DND-41 (cell line): ENCODE measurements at regions not wholly inside any gene's neighbourhood (a gene's known extent, or its start where the extent isn't known, plus 50 kb on each side); places are given as distances from the start of the nearest gene placed in this dataset.

Experiments
- ATAC-seq: fragments of 200-7000 bp; cut with Tn5 transposase; 3 replicates; pipeline ENCODE4 v1.9.1; 2021; ENCODE audit warnings: low read depth; ENCODE audit not compliant: insufficient read depth
- DNase-seq: peaks from one replicate; pipeline ENCODE4 v3.0.0-alpha.2; 2020
- H2AFZ ChIP-seq: 2 replicates; pipeline ENCODE4 v1.6.0; 2012; ENCODE audit warnings: low read depth, low read length
- H3K27ac ChIP-seq: 2 replicates; pipeline ENCODE4 v1.5.1; 2012; ENCODE audit warnings: low read length, inconsistent platforms
- H3K27me3 ChIP-seq: fragments of 200-600 bp; sonication (generic); 2 replicates; pipeline ENCODE4 v1.6.0; 2012; ENCODE audit warnings: low read length, mild to moderate bottlenecking, inconsistent platforms; ENCODE audit not compliant: insufficient read depth, poor library complexity
- H3K36me3 ChIP-seq: 2 replicates; pipeline ENCODE4 v1.5.1; 2012; ENCODE audit warnings: low read length, inconsistent platforms; ENCODE audit not compliant: insufficient read depth
- H3K4me1 ChIP-seq: 2 replicates; pipeline ENCODE4 v1.5.1; 2012; ENCODE audit warnings: mild to moderate bottlenecking, low read length; ENCODE audit not compliant: insufficient read depth
- H3K4me2 ChIP-seq: 2 replicates; pipeline ENCODE4 v1.6.0; 2012; ENCODE audit warnings: mild to moderate bottlenecking, moderate library complexity, low read length, inconsistent platforms; ENCODE audit not compliant: insufficient read depth
- H3K4me3 ChIP-seq, 2 experiments: fragments of 200-600 bp in 1 of 2; shearing (Covaris generic) in 1 of 2; 2 replicates each; pipeline ENCODE4 v1.5.1; 2012 to 2016; ENCODE audit warnings: inconsistent platforms in 2 of 2, low read length in 2 of 2, mild to moderate bottlenecking in 2 of 2, low read depth in 1 of 2, moderate library complexity in 1 of 2
- H3K79me2 ChIP-seq: 2 replicates; pipeline ENCODE4 v1.6.0; 2012; ENCODE audit warnings: low read length, inconsistent platforms; ENCODE audit not compliant: insufficient read depth
- H3K9ac ChIP-seq: 2 replicates; pipeline ENCODE4 v1.6.0; 2012; ENCODE audit warnings: low read depth, mild to moderate bottlenecking, inconsistent platforms, low read length, moderate library complexity
- H3K9me3 ChIP-seq: 2 replicates; pipeline ENCODE4 v1.5.1; 2012; ENCODE audit warnings: low read length, moderate library complexity, mild to moderate bottlenecking, inconsistent platforms; ENCODE audit not compliant: insufficient read depth, severe bottlenecking
- H4K20me1 ChIP-seq: 2 replicates; pipeline ENCODE4 v1.6.0; 2012; ENCODE audit warnings: low read length; ENCODE audit not compliant: insufficient read depth
- EZH2 ChIP-seq: IDR thresholded peaks from 3 replicates; pipeline ENCODE4 v1.6.1; 2012; ENCODE audit warnings: borderline replicate concordance, low read depth, mild to moderate bottlenecking, moderate library complexity, low read length, inconsistent platforms; ENCODE audit not compliant: severe bottlenecking
- TF ChIP-seq, protein P1 (sequence below): IDR thresholded peaks from 2 replicates; pipeline ENCODE4 v1.5.1; 2012; ENCODE audit warnings: borderline replicate concordance, low read length, moderate library complexity, mild to moderate bottlenecking; ENCODE audit not compliant: poor library complexity, severe bottlenecking; ENCODE audit errors: extremely low read depth

DNA sequence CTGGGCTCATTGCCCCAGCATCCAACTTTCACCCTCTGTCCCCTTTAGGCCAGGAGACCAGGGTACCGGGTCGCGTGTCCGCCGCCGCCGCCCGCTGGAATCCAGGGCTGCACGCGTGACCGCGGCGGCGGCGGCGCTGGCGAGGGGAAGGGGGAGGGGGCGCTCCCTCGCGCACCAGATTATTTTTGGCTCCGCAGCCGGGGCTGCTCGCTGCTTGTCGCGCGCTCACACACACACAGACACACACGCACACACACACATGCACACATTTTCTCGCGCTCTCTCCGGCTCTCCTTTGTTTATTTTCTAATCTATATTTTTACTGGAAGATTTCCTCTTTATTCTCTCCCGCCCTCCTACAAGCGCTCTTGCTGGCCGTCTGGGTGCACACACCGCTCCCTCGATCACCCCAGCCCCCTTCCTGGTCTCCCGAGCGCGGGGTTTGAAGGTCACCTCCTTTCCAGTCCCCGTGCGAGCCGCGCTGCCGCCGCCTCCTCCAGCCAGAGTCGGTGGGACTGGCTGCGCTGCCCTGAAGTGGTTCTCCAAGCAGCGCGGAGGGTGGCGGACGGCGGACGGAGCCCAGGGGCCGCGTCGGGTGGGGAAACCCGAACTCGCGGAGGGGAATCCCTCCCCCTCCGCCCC lies 921.4 kb upstream of the EEF2KMT start:
- Histone ChIP-seq H3K9ac (no peak overlapping the region), H3K79me2 (no peaks in the 10 kb centered on the region), H3K27ac (no peak overlapping the region), H3K4me1 (no peaks in the 10 kb centered on the region), H3K36me3 (no peaks in the 10 kb centered on the region), H3K4me2 (no peak overlapping the region), H2AFZ (no peak overlapping the region), H4K20me1 (no peaks in the 10 kb centered on the region), H3K27me3 (peaks cover 4% of the 10 kb centered on the region), H3K9me3 (no peaks in the 10 kb centered on the region), H3K4me3 (no peak overlapping the region)
- DNase-seq (no peak), ATAC-seq (no peak)
- no peak for TF ChIP-seq EZH2
- TF ChIP-seq, protein P1, sequence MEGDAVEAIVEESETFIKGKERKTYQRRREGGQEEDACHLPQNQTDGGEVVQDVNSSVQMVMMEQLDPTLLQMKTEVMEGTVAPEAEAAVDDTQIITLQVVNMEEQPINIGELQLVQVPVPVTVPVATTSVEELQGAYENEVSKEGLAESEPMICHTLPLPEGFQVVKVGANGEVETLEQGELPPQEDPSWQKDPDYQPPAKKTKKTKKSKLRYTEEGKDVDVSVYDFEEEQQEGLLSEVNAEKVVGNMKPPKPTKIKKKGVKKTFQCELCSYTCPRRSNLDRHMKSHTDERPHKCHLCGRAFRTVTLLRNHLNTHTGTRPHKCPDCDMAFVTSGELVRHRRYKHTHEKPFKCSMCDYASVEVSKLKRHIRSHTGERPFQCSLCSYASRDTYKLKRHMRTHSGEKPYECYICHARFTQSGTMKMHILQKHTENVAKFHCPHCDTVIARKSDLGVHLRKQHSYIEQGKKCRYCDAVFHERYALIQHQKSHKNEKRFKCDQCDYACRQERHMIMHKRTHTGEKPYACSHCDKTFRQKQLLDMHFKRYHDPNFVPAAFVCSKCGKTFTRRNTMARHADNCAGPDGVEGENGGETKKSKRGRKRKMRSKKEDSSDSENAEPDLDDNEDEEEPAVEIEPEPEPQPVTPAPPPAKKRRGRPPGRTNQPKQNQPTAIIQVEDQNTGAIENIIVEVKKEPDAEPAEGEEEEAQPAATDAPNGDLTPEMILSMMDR = no peak

DNA sequence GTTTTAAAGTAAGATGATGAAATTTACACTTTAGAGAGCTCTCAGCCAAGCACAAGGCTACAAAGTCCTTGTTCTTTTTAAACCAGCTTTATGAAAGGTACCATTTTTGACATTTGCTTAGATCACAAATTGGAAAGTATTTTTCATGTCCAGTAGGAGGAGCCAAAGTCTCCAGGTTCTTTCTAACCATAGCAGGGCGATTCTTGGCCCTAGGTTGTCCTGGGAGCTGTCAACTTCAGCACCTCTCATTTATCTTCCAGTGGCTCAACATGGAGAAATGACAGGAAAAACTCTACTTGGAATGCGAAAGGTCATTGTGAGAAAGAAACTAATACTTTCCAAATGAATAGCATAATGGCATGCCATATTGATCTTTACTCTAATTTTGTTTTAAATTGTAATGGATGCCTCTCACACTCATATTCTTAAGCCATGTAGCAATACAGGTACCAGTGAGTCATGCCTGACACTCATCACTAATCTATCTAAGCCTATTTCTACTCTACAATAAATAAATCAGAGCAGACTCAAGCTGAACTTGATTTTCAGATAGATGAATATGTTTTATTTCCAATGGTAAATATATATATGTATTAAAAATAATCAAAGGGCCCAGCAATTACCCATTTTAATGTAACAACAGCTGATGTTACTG lies 919.1 kb upstream of the EEF2KMT start:
- Histone ChIP-seq H3K4me3 (no peak overlapping the region), H3K27ac (no peak overlapping the region), H3K36me3 (no peaks in the 10 kb centered on the region), H3K4me2 (no peak overlapping the region), H3K9me3 (no peaks in the 10 kb centered on the region), H3K27me3 (peaks cover 2% of the 10 kb centered on the region), H3K4me1 (no peaks in the 10 kb centered on the region), H3K79me2 (no peaks in the 10 kb centered on the region), H3K9ac (no peak overlapping the region), H4K20me1 (no peaks in the 10 kb centered on the region), H2AFZ (no peak overlapping the region)
- TF ChIP-seq, protein P1 = peak; percentile 58
- no peak for TF ChIP-seq EZH2
- ATAC-seq = no peak
- peak; percentile 15 for DNase-seq

DNA sequence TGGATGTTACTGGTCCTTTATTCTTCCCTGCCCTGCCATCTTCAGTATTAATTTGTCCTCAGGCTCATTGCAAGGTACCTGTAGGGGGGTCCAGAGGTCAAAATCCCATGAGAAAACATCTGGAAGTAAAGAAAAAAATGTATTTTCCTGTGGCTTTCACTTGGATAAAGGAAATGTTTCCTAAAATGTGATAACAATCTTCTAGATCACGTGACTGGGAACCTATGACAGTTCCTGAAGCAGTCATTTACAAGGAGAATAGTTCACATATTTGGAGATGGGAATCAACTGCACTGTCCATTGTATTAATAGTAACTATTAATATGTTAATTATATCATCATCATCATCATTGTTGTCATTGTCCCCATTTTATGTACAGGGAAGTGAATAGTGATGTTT lies 915.1 kb upstream of the EEF2KMT start:
- Histone ChIP-seq H3K4me3 (no peak overlapping the region), H3K4me2 (no peak overlapping the region), H3K9me3 (no peaks in the 10 kb centered on the region), H2AFZ (no peak overlapping the region), H3K27ac (no peak overlapping the region), H3K9ac (no peak overlapping the region), H4K20me1 (no peaks in the 10 kb centered on the region), H3K4me1 (no peaks in the 10 kb centered on the region), H3K36me3 (no peaks in the 10 kb centered on the region), H3K79me2 (no peaks in the 10 kb centered on the region), H3K27me3 (no peaks in the 10 kb centered on the region)
- no peak for DNase-seq
- ATAC-seq = no peak
- TF ChIP-seq, protein P1 = no peak
- no peak for TF ChIP-seq EZH2
